ENCODE measurements at regions not wholly inside any gene's neighbourhood (a gene's known extent, or its start where the extent isn't known, plus 50 kb on each side); places are given as distances from the start of the nearest gene placed in this dataset.

GRCh38 chr10:37675449-37675848, 182.0 kb downstream of the ZNF248 start:
- ChIA-PET POLR2A (no interaction called here), CTCF (no interaction called here)
- DNase-seq, result no peak
- Mint-ChIP-seq H3K27me3 (no peaks in the 10 kb centered on the region), H3K9me3 (ENCODE audit: insufficient read depth) (peaks cover 8% of the 10 kb centered on the region), H3K4me1 (no peaks in the 10 kb centered on the region), H3K4me3 (no peak overlapping the region), H3K27ac (no peak overlapping the region)
- Histone ChIP-seq H3K27ac (ENCODE audit: low read length in 2 of 2) (no peak overlapping the region), H3K27me3 (replicated peaks in 1 of 4; ENCODE audit: control extremely low read depth in 1 of 4, control insufficient read depth in 3 of 4, insufficient read depth in 4 of 4, low read length in 3 of 4) (no peaks in the 10 kb centered on the region), H3K4me2 (replicated peaks; ENCODE audit: low read depth, low read length, poor library complexity, severe bottlenecking) (no peak overlapping the region), H3K36me3 (replicated peaks in 1 of 2; ENCODE audit: control extremely low read depth in 1 of 2, control insufficient read depth in 1 of 2, extremely low read depth in 1 of 2, insufficient read depth in 2 of 2, low read length in 1 of 2) (no peaks in the 10 kb centered on the region), H2AFZ (ENCODE audit: insufficient read depth, low read depth, low read length, poor library complexity, severe bottlenecking) (no peak overlapping the region), H4K20me1 (ENCODE audit: control insufficient read depth, insufficient read depth, low read length, poor library complexity, severe bottlenecking) (no peaks in the 10 kb centered on the region), H3K79me2 (ENCODE audit: control insufficient read depth, insufficient read depth, low read length) (no peaks in the 10 kb centered on the region), H3K9me3 (ENCODE audit: control extremely low read depth in 1 of 3, control insufficient read depth in 2 of 3, insufficient read depth in 1 of 3, low read length in 2 of 3) (peaks cover 0 to 19% (median 3%) of the 10 kb centered on the region in 3 donors), H3K4me1 (ENCODE audit: control insufficient read depth in 2 of 2, insufficient read depth in 2 of 2, low read length in 2 of 2) (no peaks in the 10 kb centered on the region), H3K9ac (ENCODE audit: low read length) (no peak overlapping the region), H3K4me3 (ENCODE audit: control extremely low read depth in 1 of 5, extremely low read depth in 1 of 5, insufficient read depth in 1 of 5, low read depth in 2 of 5, low read length in 4 of 5) (no peak overlapping the region)
- intact Hi-C loops (cut with micrococcal nuclease), result no loop called here
- WGBS (ENCODE audit: insufficient coverage), result 100% methylated on average over 1 of the region's 4 CpGs
- ATAC-seq (ENCODE audit: low read depth), result no peak
- TF ChIP-seq EZH2 (IDR thresholded peaks at IDR 0.05; ENCODE audit: borderline replicate concordance, insufficient read depth, low read depth, low read length, poor library complexity, severe bottlenecking), result no peak
- TF ChIP-seq, protein P1, sequence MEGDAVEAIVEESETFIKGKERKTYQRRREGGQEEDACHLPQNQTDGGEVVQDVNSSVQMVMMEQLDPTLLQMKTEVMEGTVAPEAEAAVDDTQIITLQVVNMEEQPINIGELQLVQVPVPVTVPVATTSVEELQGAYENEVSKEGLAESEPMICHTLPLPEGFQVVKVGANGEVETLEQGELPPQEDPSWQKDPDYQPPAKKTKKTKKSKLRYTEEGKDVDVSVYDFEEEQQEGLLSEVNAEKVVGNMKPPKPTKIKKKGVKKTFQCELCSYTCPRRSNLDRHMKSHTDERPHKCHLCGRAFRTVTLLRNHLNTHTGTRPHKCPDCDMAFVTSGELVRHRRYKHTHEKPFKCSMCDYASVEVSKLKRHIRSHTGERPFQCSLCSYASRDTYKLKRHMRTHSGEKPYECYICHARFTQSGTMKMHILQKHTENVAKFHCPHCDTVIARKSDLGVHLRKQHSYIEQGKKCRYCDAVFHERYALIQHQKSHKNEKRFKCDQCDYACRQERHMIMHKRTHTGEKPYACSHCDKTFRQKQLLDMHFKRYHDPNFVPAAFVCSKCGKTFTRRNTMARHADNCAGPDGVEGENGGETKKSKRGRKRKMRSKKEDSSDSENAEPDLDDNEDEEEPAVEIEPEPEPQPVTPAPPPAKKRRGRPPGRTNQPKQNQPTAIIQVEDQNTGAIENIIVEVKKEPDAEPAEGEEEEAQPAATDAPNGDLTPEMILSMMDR (IDR thresholded peaks at IDR 0.05), result no peak

- Histone ChIP-seq H3K9ac (ENCODE audit: low read length) (no peak overlapping the region), H3K4me1 (ENCODE audit: control insufficient read depth in 2 of 2, insufficient read depth in 2 of 2, low read length in 2 of 2) (no peaks in the 10 kb centered on the region), H4K20me1 (ENCODE audit: control insufficient read depth, insufficient read depth, low read length, poor library complexity, severe bottlenecking) (no peaks in the 10 kb centered on the region), H3K36me3 (replicated peaks in 1 of 2; ENCODE audit: control extremely low read depth in 1 of 2, control insufficient read depth in 1 of 2, extremely low read depth in 1 of 2, insufficient read depth in 2 of 2, low read length in 1 of 2) (no peaks in the 10 kb centered on the region), H2AFZ (ENCODE audit: insufficient read depth, low read depth, low read length, poor library complexity, severe bottlenecking) (no peak overlapping the region), H3K9me3 (ENCODE audit: control extremely low read depth in 1 of 3, control insufficient read depth in 2 of 3, insufficient read depth in 1 of 3, low read length in 2 of 3) (peaks cover 1 to 8% (median 7%) of the 10 kb centered on the region in 3 donors), H3K4me3 (ENCODE audit: control extremely low read depth in 1 of 5, extremely low read depth in 1 of 5, insufficient read depth in 1 of 5, low read depth in 2 of 5, low read length in 4 of 5) (no peak overlapping the region), H3K4me2 (replicated peaks; ENCODE audit: low read depth, low read length, poor library complexity, severe bottlenecking) (no peak overlapping the region), H3K79me2 (ENCODE audit: control insufficient read depth, insufficient read depth, low read length) (no peaks in the 10 kb centered on the region), H3K27me3 (replicated peaks in 1 of 4; ENCODE audit: control extremely low read depth in 1 of 4, control insufficient read depth in 3 of 4, insufficient read depth in 4 of 4, low read length in 3 of 4) (no peaks in the 10 kb centered on the region), H3K27ac (ENCODE audit: low read length in 2 of 2) (no peak overlapping the region)
- DNase-seq (no peak), ATAC-seq (ENCODE audit: low read depth) (no peak)
- H3K9me3 Mint-ChIP-seq (ENCODE audit: insufficient read depth), result peaks cover 17% of the 10 kb centered on the region
- H3K27ac Mint-ChIP-seq, result no peak overlapping the region
- no peaks in the 10 kb centered on the region for H3K4me1 Mint-ChIP-seq
- TF ChIP-seq, protein P1 (IDR thresholded peaks at IDR 0.05), result no peak
- TF ChIP-seq EZH2 (IDR thresholded peaks at IDR 0.05; ENCODE audit: borderline replicate concordance, insufficient read depth, low read depth, low read length, poor library complexity, severe bottlenecking), result no peak
- CTCF ChIA-PET, result no interaction called here
- POLR2A ChIA-PET, result no interaction called here
- H3K4me3 Mint-ChIP-seq, result no peak overlapping the region
- H3K27me3 Mint-ChIP-seq, result no peaks in the 10 kb centered on the region
- no CpG with 5 or more reads among the region's 1 CpG for WGBS (ENCODE audit: insufficient coverage)
- intact Hi-C loops (cut with micrococcal nuclease), result no loop called here
These were observed 185.6 kb downstream of the ZNF248 start for GRCh38 chr10:37671802-37672201.
